ENCODE measurements at regions not wholly inside any gene's neighbourhood (a gene's known extent, or its start where the extent isn't known, plus 50 kb on each side); places are given as distances from the start of the nearest gene placed in this dataset.

- no peak for DNase-seq (ENCODE audit: low spot score)
Measured at GRCh38 chr4:188826393-188826792, 687.2 kb downstream of the TRIML1 start.

- DNase-seq (ENCODE audit: low spot score): no peak
Measured at GRCh38 chr4:188839704-188840103, 700.5 kb downstream of the TRIML1 start.

DNA sequence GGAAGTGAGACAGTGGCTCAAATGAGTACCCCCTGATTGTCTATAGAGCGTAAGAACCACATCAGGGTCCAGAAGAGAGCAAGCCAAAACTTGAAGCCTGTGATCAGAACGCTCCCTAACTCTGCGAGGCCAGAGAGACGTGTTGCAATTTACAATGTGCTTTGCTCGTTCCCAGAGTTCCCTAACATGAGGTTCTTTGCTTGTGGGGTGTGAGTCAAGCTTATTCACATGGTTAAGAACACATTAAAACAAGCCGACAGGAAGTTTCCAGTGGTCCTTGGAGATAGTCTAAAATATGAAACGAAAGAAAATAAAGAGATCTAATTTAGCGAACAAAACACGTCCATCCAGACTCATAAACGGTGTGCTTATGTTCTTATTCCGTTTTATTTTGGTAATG lies 702.3 kb downstream of the TRIML1 start:
- no peak for DNase-seq (ENCODE audit: low spot score)

GRCh38 chr4:188854436-188854835 lies 715.2 kb downstream of the TRIML1 start:
- DNase-seq (ENCODE audit: low spot score): no peak

- DNase-seq (ENCODE audit: low spot score): no peak
Measured at GRCh38 chr4:188858696-188859095, 719.5 kb downstream of the TRIML1 start.

- DNase-seq (ENCODE audit: low spot score): no peak
Measured at GRCh38 chr4:188864741-188865140, 725.5 kb downstream of the TRIML1 start.

DNA sequence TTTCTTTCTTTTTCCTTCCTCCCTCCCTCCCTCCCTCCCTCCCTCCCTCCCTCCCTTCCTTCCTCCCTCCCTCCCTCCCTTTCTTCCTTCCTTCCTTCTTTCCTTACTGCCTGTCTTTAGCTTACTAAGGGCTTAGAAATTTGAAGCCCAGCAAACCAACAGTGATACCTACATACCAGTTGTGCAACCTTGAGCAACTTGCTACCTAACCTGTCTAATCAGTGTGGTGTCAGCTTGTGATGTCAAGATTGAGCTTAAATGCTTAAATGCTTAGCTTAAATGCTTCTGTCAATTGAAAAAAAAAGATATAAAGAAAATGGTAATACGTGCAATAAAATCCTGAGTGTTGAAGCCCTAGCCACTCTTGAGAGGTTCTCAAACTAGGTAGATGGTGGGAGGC lies 728.6 kb downstream of the TRIML1 start:
- DNase-seq (ENCODE audit: low spot score): no peak

- DNase-seq (ENCODE audit: low spot score): no peak
Measured at GRCh38 chr4:188869581-188869980, 730.3 kb downstream of the TRIML1 start.

DNA sequence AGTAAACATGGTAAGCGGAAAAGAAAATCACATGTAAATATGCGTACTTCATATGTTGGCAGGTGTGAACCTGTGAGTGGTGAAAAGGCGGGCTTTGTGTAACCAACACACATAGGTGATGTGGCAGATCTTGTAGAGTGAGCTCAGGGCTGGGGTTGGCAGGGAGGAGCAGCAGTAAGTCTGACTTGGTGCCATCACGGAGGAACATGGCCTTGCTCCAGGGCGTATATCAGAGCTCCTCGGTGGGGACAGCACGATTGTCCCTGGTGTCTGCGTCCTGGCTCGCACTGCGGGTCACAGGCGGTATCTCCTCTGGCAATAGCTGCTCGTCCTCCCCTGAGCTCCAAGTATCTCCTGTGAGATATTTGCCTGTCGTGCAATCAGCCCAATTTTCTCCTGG lies 733.6 kb downstream of the TRIML1 start:
- DNase-seq (ENCODE audit: low spot score): no peak

DNA sequence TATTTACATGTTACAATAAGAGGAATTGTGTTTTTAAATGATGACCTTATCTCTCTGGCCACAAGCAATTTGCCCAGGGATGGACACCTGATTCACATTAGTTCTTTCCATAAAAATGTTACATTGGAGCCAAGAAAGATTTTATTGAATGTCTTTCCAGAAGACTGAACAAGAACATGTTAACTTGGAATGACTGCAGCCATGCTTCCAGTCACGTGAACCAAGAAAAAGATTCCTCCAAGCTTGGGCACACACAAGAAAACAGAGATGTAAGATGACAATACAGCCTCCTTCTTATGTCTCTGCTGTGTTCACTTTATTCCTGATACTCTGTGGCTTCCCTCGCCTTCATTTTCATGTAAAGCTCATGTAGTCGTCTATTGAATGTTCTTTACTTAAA lies 737.6 kb downstream of the TRIML1 start:
- DNase-seq (ENCODE audit: low spot score): no peak

DNA sequence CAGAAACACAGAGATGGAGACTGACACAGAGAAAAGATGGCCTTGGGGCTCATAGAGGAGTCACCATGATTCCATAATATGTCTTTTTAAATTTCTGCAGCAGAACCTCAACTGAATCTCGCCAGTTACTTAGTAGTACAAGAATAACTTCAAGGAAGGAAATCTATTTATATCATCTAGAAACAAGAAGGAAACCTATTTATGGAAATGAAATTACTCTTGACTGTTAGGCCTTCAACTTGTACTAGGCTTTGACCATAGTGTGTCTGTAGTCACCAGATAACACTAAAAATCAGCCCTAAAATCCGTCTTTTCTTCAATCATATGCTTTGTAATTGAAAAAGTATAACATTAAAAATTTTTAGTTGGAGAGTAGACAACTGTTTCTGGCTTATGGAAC lies 740.4 kb downstream of the TRIML1 start:
- no peak for DNase-seq (ENCODE audit: low spot score)

DNA sequence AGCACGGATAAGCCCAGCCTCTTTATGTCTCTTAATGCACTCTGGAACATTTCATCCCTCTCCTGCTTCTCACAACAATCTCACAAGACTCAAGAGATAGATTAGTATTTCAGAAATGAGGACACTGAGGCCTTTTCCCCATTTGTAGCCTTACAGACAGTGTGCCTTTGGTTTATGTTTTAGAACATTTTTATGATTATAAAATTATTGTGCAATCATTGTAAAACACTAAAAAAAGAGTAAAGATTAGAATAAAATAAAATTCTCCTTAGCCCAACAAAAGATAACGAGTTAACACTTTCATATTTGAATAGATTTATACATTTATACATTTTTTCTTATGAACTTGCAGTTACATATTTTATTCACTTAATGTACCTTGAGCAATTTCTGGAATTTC lies 748.7 kb downstream of the TRIML1 start:
- DNase-seq (ENCODE audit: low spot score): no peak

DNA sequence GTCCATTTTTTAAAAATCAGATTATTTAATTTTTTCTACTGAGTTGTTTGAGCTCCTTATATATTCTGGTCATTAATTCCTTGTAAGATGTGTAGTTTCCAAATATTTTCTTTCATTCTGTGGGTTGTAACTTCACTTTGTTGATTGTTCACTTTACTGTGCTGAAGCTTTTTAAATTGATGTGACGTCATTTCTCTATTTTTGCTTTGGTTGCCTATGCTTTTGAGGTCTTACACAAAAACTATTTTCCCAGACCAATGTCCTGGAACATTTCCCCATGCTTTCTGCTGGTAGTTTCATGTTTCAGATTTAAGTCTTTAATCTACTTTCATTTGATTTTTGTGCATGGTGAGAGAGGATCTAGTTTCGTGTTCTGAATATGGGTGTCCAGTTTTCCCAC lies 753.6 kb downstream of the TRIML1 start:
- no peak for DNase-seq (ENCODE audit: low spot score)

DNA sequence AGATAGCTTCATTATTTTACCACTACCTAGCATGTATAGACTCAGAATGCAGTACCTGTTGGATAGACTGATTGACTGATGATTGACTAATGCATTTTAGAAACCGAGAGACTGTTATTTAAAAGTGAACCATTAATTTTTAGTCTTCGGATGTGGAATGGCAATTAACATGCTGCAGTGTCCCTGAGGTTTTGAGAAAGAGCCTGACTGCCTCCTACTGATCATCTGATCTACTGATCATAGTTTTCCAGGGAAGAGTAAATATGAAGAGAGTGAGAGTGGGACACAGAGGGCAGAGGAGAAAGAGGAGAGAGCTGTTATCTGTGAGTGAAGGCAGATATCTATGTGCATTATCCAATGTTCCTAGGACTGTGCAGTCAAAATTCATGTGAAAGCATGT lies 764.7 kb downstream of the TRIML1 start:
- no peak for DNase-seq (ENCODE audit: low spot score)

DNA sequence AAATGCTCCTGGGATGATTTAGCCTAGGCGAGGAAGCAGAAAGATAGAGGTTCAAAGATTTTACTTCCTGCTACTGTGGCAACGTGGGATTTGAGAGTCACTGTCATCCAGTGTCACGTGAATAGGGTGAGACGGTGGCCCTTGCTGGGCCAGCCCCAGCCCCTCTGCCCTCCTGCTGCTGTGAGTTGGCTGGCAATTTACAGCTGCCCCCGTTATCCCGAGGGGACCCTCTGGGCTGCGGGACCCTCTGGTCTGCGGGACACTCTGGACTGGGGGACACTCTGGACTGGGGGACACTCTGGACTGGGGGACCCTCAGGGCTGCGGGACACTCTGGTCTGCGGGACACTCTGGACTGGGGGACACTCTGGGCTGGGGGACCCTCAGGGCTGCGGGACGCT lies 765.4 kb downstream of the TRIML1 start:
- DNase-seq (ENCODE audit: low spot score): no peak

GRCh38 chr4:188905248-188905647 lies 766.0 kb downstream of the TRIML1 start:
- no peak for DNase-seq (ENCODE audit: low spot score)

DNA sequence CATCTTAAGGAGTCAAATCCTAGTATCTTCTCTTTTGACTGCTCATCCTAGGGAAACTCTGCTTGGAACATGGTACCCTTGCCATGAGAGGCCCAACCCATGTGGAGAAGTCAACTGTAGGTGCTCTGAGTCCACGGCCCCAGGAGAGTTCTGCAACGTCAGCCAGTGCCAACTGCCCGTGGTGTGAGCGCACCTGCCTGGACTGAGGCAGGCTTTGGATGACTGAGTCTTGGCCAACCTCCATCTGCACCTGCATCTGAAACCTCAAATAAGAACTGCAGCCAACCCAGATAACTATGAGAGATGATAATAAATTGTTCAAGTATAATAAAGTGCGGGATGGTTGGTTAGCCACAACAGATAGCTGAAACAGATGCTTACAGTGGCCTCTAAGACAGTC lies 772.0 kb downstream of the TRIML1 start:
- no peak for DNase-seq (ENCODE audit: low spot score)

DNA sequence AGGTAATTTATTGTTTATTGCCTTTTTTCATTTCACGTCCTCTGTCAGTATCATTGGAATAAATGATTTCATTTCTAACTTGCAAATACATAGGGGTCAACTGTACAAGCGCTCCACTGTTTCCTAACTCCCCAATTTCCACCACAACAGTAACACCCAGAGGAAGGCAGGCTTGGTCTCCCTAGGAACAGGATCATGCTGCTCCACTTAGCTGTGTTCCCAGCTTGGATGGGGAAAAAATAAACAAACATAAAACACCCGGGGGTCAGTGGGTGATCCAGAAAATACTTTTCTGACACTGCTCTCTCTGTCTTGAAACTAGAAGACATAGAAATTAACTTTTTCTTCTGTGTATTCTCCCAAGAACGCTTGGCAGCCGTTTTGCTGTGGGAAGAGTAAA lies 772.5 kb downstream of the TRIML1 start:
- no peak for DNase-seq (ENCODE audit: low spot score)

GRCh38 chr4:188915175-188915574 lies 775.9 kb downstream of the TRIML1 start:
- no peak for DNase-seq (ENCODE audit: low spot score)

GRCh38 chr4:188918787-188919186 lies 779.5 kb downstream of the TRIML1 start:
- DNase-seq (ENCODE audit: low spot score): no peak

DNA sequence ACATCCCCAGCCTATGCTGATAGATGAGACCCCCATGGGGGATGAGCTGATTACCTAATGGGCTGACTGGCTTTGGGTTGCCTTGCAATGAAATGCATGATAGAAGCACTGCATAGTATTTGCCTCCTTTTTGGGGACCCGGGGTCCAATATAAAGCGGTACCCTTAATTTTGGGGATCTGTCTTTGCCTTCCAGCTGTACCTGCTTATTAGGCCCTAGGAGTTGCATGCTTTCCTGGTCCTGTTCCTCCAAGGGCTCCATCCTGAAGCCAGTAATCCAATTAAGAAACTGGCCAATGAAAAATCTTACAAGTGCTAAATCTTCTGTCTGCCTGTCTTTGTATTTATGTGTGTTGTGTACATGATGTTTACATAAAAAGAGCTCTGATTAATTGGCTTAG lies 791.6 kb downstream of the TRIML1 start:
- no peak for DNase-seq (ENCODE audit: low spot score)

GRCh38 chr4:188934320-188934962 lies 795.2 kb downstream of the TRIML1 start:
- DNase-seq (ENCODE audit: low spot score): no peak

- DNase-seq (ENCODE audit: low spot score): no peak
Measured at GRCh38 chr4:188941524-188942119, 802.4 kb downstream of the TRIML1 start.

DNA sequence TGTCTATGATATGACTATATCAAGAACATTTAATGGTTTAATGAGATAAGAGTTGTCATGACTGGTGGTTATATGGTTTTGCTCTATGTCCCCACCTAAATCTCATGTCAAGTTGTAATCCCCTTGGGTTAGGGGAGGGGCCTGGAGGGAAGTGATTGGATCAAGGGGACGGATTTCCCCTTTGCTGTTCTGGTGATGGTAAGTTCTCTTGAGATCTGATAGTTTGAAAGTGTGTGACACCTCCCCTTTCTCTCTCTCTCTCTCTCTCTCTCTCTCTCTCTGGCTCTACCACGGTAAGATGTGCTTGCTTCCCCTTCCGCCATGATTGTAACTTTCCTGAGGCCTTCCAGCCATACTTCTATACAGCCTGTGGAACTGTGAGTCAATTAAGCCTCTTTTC lies 803.4 kb downstream of the TRIML1 start:
- no peak for DNase-seq (ENCODE audit: low spot score)

All from HuH-7.5 (cell line).